ENCODE measurements at regions not wholly inside any gene's neighbourhood (a gene's known extent, or its start where the extent isn't known, plus 50 kb on each side); places are given as distances from the start of the nearest gene placed in this dataset.

DNA sequence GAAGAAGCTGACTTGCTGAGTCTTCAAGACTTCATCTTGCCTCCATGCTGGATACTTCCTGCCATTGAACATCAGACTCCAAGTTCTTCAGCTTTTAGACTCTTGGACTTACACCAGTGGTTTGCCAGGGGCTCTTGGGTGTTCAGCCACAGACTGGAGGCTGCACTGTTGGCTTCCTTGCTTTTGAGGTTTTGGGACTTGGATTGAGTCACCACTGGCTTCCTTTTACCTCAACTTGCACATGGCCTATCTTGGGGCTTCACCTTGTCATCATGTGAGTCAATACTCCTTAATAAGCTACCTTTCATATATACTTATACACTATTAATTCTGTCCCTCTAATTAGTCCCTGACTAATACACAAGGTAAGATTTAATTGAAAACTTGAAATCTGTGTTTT is 361.7 kb upstream of the SEMA3C start:
- TF ChIP-seq POLR2AphosphoS5 (IDR thresholded peaks at IDR 0.05; ENCODE audit: low read depth, low read length), result no peak
- TF ChIP-seq, protein P1, sequence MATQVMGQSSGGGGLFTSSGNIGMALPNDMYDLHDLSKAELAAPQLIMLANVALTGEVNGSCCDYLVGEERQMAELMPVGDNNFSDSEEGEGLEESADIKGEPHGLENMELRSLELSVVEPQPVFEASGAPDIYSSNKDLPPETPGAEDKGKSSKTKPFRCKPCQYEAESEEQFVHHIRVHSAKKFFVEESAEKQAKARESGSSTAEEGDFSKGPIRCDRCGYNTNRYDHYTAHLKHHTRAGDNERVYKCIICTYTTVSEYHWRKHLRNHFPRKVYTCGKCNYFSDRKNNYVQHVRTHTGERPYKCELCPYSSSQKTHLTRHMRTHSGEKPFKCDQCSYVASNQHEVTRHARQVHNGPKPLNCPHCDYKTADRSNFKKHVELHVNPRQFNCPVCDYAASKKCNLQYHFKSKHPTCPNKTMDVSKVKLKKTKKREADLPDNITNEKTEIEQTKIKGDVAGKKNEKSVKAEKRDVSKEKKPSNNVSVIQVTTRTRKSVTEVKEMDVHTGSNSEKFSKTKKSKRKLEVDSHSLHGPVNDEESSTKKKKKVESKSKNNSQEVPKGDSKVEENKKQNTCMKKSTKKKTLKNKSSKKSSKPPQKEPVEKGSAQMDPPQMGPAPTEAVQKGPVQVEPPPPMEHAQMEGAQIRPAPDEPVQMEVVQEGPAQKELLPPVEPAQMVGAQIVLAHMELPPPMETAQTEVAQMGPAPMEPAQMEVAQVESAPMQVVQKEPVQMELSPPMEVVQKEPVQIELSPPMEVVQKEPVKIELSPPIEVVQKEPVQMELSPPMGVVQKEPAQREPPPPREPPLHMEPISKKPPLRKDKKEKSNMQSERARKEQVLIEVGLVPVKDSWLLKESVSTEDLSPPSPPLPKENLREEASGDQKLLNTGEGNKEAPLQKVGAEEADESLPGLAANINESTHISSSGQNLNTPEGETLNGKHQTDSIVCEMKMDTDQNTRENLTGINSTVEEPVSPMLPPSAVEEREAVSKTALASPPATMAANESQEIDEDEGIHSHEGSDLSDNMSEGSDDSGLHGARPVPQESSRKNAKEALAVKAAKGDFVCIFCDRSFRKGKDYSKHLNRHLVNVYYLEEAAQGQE (IDR thresholded peaks at IDR 0.05; ENCODE audit: insufficient read depth in 1 of 2, low read depth in 2 of 2, low read length in 2 of 2), result no peak
- TF ChIP-seq SIN3A (IDR thresholded peaks at IDR 0.05; ENCODE audit: borderline replicate concordance, insufficient read depth, low read length), result no peak
- TF ChIP-seq TAF1 (IDR thresholded peaks at IDR 0.05; ENCODE audit: borderline replicate concordance, insufficient read depth, low read length), result no peak
- TF ChIP-seq FOXP2 (optimal IDR thresholded peaks at IDR 0.05; ENCODE audit: borderline replicate concordance, extremely low read depth, extremely low read length, insufficient read depth), result no peak

- no peak for TF ChIP-seq TAF1 (IDR thresholded peaks at IDR 0.05; ENCODE audit: borderline replicate concordance, insufficient read depth, low read length)
- TF ChIP-seq, protein P1 (IDR thresholded peaks at IDR 0.05; ENCODE audit: insufficient read depth in 1 of 2, low read depth in 2 of 2, low read length in 2 of 2), result no peak
These were observed 358.8 kb upstream of the SEMA3C start for GRCh38 chr7:81277691-81278090.

- TF ChIP-seq SIN3A (IDR thresholded peaks at IDR 0.05; ENCODE audit: borderline replicate concordance, insufficient read depth, low read length) (no peak), TAF1 (IDR thresholded peaks at IDR 0.05; ENCODE audit: borderline replicate concordance, insufficient read depth, low read length) (no peak), POLR2AphosphoS5 (IDR thresholded peaks at IDR 0.05; ENCODE audit: low read depth, low read length) (no peak), FOXP2 (optimal IDR thresholded peaks at IDR 0.05; ENCODE audit: borderline replicate concordance, extremely low read depth, extremely low read length, insufficient read depth) (no peak)
- TF ChIP-seq, protein P1 (IDR thresholded peaks at IDR 0.05; ENCODE audit: insufficient read depth in 1 of 2, low read depth in 2 of 2, low read length in 2 of 2), result no peak
These were observed 354.9 kb upstream of the SEMA3C start for GRCh38 chr7:81273601-81274397.

GRCh38 chr7:81272176-81272575 is 353.3 kb upstream of the SEMA3C start:
- TF ChIP-seq TAF1 (IDR thresholded peaks at IDR 0.05; ENCODE audit: borderline replicate concordance, insufficient read depth, low read length), result no peak

DNA sequence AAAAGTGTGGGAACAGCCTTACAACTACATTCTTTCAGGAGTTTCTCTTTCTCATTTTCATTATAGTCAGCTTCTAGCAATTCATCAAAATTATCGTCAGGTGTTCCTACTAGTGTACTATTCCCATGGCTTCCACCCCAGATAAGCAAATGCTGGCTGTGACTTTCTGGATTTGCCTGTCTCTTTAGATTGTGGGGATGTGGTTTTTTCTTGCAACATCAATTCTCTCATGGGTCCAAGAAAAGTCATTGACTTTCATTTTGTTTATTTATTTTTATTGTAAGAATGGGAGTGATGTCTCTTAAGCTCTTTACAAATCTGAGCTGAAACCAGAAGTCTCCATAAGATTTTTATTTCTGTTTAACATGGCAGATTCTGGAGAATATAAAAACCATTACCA is 349.7 kb upstream of the SEMA3C start:
- TF ChIP-seq, protein P1 (IDR thresholded peaks at IDR 0.05; ENCODE audit: insufficient read depth in 1 of 2, low read depth in 2 of 2, low read length in 2 of 2), result no peak
- TF ChIP-seq POLR2AphosphoS5 (IDR thresholded peaks at IDR 0.05; ENCODE audit: low read depth, low read length) (no peak), SIN3A (IDR thresholded peaks at IDR 0.05; ENCODE audit: borderline replicate concordance, insufficient read depth, low read length) (no peak), FOXP2 (optimal IDR thresholded peaks at IDR 0.05; ENCODE audit: borderline replicate concordance, extremely low read depth, extremely low read length, insufficient read depth) (no peak), TAF1 (IDR thresholded peaks at IDR 0.05; ENCODE audit: borderline replicate concordance, insufficient read depth, low read length) (no peak)

Data from PFSK-1 (cell line).